ENCODE measurements at regions not wholly inside any gene's neighbourhood (a gene's known extent, or its start where the extent isn't known, plus 50 kb on each side); places are given as distances from the start of the nearest gene placed in this dataset.

DNA sequence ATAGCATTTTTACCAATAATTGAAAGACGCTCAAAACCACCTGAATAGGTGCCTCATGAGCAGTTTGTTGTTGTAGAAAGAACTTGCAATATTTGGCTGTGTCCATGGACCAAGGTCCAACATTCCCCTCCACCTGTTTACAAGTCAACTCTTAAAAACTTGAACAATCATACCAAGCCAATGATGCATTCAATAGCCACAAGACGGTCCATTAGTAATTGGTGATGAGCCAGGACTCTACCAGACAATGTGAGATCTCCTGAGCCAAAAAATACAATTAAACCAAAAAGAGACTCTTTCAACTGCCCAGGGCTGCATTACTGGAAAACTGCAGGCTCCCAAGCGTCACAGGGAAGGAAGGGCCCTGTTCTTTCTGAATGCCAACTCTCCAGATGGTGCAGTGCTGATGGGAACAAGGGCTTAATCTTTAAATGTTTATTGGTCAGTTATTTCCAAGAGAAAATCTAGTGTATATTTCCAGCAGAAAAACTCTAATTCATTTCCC is 118.8 kb upstream of the EPB41L3 start:
- no peaks in the 10 kb centered on the region for H3K36me3 ChIP-seq (ENCODE audit: control insufficient read depth in 2 of 2, insufficient read depth in 2 of 2, low read length in 1 of 2)
- H3K4me3 ChIP-seq (ENCODE audit: low read depth in 1 of 2, low read length in 2 of 2), result no peak overlapping the region
- no peaks in the 10 kb centered on the region for H3K27me3 ChIP-seq (ENCODE audit: control insufficient read depth in 1 of 2, insufficient read depth in 2 of 2, low read length in 2 of 2)
- H3K9me3 ChIP-seq (ENCODE audit: control insufficient read depth in 2 of 2, insufficient read depth in 1 of 2, low read depth in 1 of 2, low read length in 1 of 2), result no peaks in the 10 kb centered on the region
- WGBS, 2 donors, result 74 to 76% methylated on average over 3 of the region's 3 CpGs
- no peaks in the 10 kb centered on the region for H3K4me1 ChIP-seq (ENCODE audit: control insufficient read depth in 2 of 2, insufficient read depth in 2 of 2, low read length in 1 of 2)
- no peak overlapping the region for H3K27ac ChIP-seq (ENCODE audit: low read depth in 2 of 2, low read length in 1 of 2)

DNA sequence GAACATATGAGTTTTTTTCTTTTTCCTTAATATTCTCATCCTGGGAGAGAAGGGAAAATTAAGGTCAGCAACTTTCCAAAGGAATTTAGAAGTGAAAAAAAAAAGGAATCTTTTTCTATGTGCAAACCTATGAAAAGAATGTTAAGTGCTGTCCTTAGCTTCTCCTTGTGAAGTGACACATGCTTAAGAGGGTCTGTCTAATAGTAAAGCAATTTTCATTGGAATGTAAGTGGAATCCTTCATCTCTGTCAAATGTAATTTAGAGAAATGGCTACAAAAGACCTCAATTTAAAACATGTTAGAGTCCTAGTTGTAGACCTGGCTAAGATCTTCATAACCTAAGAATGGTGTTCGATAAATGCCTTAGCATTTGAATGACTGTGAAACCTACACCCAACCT is 117.4 kb upstream of the EPB41L3 start:
- Histone ChIP-seq H3K27ac (ENCODE audit: low read depth in 2 of 2, low read length in 1 of 2) (no peak overlapping the region), H3K9me3 (ENCODE audit: control insufficient read depth in 2 of 2, insufficient read depth in 1 of 2, low read depth in 1 of 2, low read length in 1 of 2) (no peaks in the 10 kb centered on the region), H3K4me1 (ENCODE audit: control insufficient read depth in 2 of 2, insufficient read depth in 2 of 2, low read length in 1 of 2) (no peaks in the 10 kb centered on the region), H3K4me3 (ENCODE audit: low read depth in 1 of 2, low read length in 2 of 2) (no peak overlapping the region), H3K27me3 (ENCODE audit: control insufficient read depth in 1 of 2, insufficient read depth in 2 of 2, low read length in 2 of 2) (no peaks in the 10 kb centered on the region), H3K36me3 (ENCODE audit: control insufficient read depth in 2 of 2, insufficient read depth in 2 of 2, low read length in 1 of 2) (no peaks in the 10 kb centered on the region)
- 92 to 93% methylated on average over 1 of the region's 1 CpG for WGBS, 2 donors

DNA sequence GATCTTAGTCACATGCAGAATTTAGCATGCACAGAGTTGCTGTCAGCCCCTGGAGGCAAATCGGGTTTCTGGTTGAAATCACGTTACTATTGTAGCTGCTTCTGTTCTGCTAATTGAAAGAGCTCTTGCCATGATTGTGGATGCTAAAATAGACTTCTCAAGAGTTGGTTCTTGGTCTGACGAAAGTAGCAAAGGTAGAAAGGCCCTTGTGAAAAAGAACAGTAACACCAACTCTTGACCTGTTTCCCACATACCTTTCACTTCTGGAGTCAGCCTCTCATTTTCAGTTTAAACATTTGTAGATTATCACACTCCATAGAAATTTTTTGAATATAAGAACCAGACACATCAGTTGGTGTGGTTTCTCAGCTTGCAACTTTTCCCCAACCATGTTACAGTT is 110.0 kb upstream of the EPB41L3 start:
- Histone ChIP-seq H3K36me3 (ENCODE audit: control insufficient read depth in 2 of 2, insufficient read depth in 2 of 2, low read length in 1 of 2) (no peaks in the 10 kb centered on the region), H3K27me3 (ENCODE audit: control insufficient read depth in 1 of 2, insufficient read depth in 2 of 2, low read length in 2 of 2) (no peaks in the 10 kb centered on the region), H3K9me3 (ENCODE audit: control insufficient read depth in 2 of 2, insufficient read depth in 1 of 2, low read depth in 1 of 2, low read length in 1 of 2) (no peaks in the 10 kb centered on the region), H3K4me1 (ENCODE audit: control insufficient read depth in 2 of 2, insufficient read depth in 2 of 2, low read length in 1 of 2) (no peaks in the 10 kb centered on the region), H3K4me3 (ENCODE audit: low read depth in 1 of 2, low read length in 2 of 2) (no peak overlapping the region), H3K27ac (ENCODE audit: low read depth in 2 of 2, low read length in 1 of 2) (no peak overlapping the region)
- WGBS, 2 donors, result 79 to 86% methylated on average over 3 of the region's 3 CpGs

DNA sequence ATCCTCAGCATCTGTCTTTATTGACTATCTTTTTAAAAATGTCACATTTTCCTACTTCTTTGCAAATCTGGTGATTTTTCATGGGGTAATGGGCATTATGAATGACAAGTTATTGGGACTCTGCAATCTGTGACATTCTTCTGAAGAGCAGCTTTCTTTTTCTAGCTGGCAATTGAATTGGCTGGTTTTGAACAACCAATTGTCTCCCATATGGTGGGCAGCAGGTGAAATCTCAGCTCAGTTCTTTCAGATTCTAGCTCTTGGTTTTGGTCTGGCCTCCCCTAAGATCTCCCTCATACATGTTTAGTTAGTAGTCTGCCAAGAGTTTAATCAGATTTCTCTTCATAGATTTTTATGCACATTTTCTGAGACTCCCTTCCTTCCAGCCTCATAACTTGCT is 107.9 kb upstream of the EPB41L3 start:
- H3K4me1 ChIP-seq (ENCODE audit: control insufficient read depth in 2 of 2, insufficient read depth in 2 of 2, low read length in 1 of 2), result no peaks in the 10 kb centered on the region
- H3K9me3 ChIP-seq (ENCODE audit: control insufficient read depth in 2 of 2, insufficient read depth in 1 of 2, low read depth in 1 of 2, low read length in 1 of 2), result no peaks in the 10 kb centered on the region
- no peak overlapping the region for H3K4me3 ChIP-seq (ENCODE audit: low read depth in 1 of 2, low read length in 2 of 2)
- no peak overlapping the region for H3K27ac ChIP-seq (ENCODE audit: low read depth in 2 of 2, low read length in 1 of 2)
- no peaks in the 10 kb centered on the region for H3K27me3 ChIP-seq (ENCODE audit: control insufficient read depth in 1 of 2, insufficient read depth in 2 of 2, low read length in 2 of 2)
- H3K36me3 ChIP-seq (ENCODE audit: control insufficient read depth in 2 of 2, insufficient read depth in 2 of 2, low read length in 1 of 2), result no peaks in the 10 kb centered on the region

- WGBS, 2 donors, result 78 to 81% methylated on average over 8 of the region's 8 CpGs
- no peaks in the 10 kb centered on the region for H3K27me3 ChIP-seq (ENCODE audit: control insufficient read depth in 1 of 2, insufficient read depth in 2 of 2, low read length in 2 of 2)
- no peak overlapping the region for H3K27ac ChIP-seq (ENCODE audit: low read depth in 2 of 2, low read length in 1 of 2)
- no peaks in the 10 kb centered on the region for H3K36me3 ChIP-seq (ENCODE audit: control insufficient read depth in 2 of 2, insufficient read depth in 2 of 2, low read length in 1 of 2)
- no peaks in the 10 kb centered on the region for H3K4me1 ChIP-seq (ENCODE audit: control insufficient read depth in 2 of 2, insufficient read depth in 2 of 2, low read length in 1 of 2)
- H3K4me3 ChIP-seq (ENCODE audit: low read depth in 1 of 2, low read length in 2 of 2), result no peak overlapping the region
- no peaks in the 10 kb centered on the region for H3K9me3 ChIP-seq (ENCODE audit: control insufficient read depth in 2 of 2, insufficient read depth in 1 of 2, low read depth in 1 of 2, low read length in 1 of 2)
Measured at GRCh38 chr18:5649439-5649838, 105.6 kb upstream of the EPB41L3 start.

GRCh38 chr18:5646739-5647138 is 102.9 kb upstream of the EPB41L3 start:
- no peaks in the 10 kb centered on the region for H3K4me1 ChIP-seq (ENCODE audit: control insufficient read depth in 2 of 2, insufficient read depth in 2 of 2, low read length in 1 of 2)
- H3K27ac ChIP-seq (ENCODE audit: low read depth in 2 of 2, low read length in 1 of 2), result no peak overlapping the region
- 44 to 60% methylated on average over 3 of the region's 3 CpGs for WGBS, 2 donors

GRCh38 chr18:5643288-5643687 is 99.5 kb upstream of the EPB41L3 start:
- Histone ChIP-seq H3K9me3 (ENCODE audit: control insufficient read depth in 2 of 2, insufficient read depth in 1 of 2, low read depth in 1 of 2, low read length in 1 of 2) (no peaks in the 10 kb centered on the region), H3K4me3 (ENCODE audit: low read depth in 1 of 2, low read length in 2 of 2) (no peak overlapping the region), H3K27ac (ENCODE audit: low read depth in 2 of 2, low read length in 1 of 2) (no peak overlapping the region), H3K4me1 (ENCODE audit: control insufficient read depth in 2 of 2, insufficient read depth in 2 of 2, low read length in 1 of 2) (no peaks in the 10 kb centered on the region), H3K27me3 (ENCODE audit: control insufficient read depth in 1 of 2, insufficient read depth in 2 of 2, low read length in 2 of 2) (no peaks in the 10 kb centered on the region), H3K36me3 (ENCODE audit: control insufficient read depth in 2 of 2, insufficient read depth in 2 of 2, low read length in 1 of 2) (no peaks in the 10 kb centered on the region)
- WGBS, 2 donors, result 81 to 90% methylated on average over 7 of the region's 7 CpGs

More at GRCh38 chr18:5646739-5647138, 102.9 kb upstream of the EPB41L3 start:
- H3K36me3 ChIP-seq (ENCODE audit: control insufficient read depth in 2 of 2, insufficient read depth in 2 of 2, low read length in 1 of 2), result no peaks in the 10 kb centered on the region
- no peaks in the 10 kb centered on the region for H3K27me3 ChIP-seq (ENCODE audit: control insufficient read depth in 1 of 2, insufficient read depth in 2 of 2, low read length in 2 of 2)
- no peaks in the 10 kb centered on the region for H3K9me3 ChIP-seq (ENCODE audit: control insufficient read depth in 2 of 2, insufficient read depth in 1 of 2, low read depth in 1 of 2, low read length in 1 of 2)
- no peak overlapping the region for H3K4me3 ChIP-seq (ENCODE audit: low read depth in 1 of 2, low read length in 2 of 2)

- WGBS, 2 donors, result 65% methylated on average over 12 of the region's 12 CpGs
- Histone ChIP-seq H3K36me3 (ENCODE audit: control insufficient read depth in 2 of 2, insufficient read depth in 2 of 2, low read length in 1 of 2) (no peaks in the 10 kb centered on the region), H3K27me3 (ENCODE audit: control insufficient read depth in 1 of 2, insufficient read depth in 2 of 2, low read length in 2 of 2) (no peaks in the 10 kb centered on the region), H3K9me3 (ENCODE audit: control insufficient read depth in 2 of 2, insufficient read depth in 1 of 2, low read depth in 1 of 2, low read length in 1 of 2) (no peaks in the 10 kb centered on the region), H3K4me3 (ENCODE audit: low read depth in 1 of 2, low read length in 2 of 2) (no peak overlapping the region), H3K27ac (ENCODE audit: low read depth in 2 of 2, low read length in 1 of 2) (no peak overlapping the region), H3K4me1 (ENCODE audit: control insufficient read depth in 2 of 2, insufficient read depth in 2 of 2, low read length in 1 of 2) (no peaks in the 10 kb centered on the region)
Measured at GRCh38 chr18:5640939-5641338, 97.1 kb upstream of the EPB41L3 start.

DNA sequence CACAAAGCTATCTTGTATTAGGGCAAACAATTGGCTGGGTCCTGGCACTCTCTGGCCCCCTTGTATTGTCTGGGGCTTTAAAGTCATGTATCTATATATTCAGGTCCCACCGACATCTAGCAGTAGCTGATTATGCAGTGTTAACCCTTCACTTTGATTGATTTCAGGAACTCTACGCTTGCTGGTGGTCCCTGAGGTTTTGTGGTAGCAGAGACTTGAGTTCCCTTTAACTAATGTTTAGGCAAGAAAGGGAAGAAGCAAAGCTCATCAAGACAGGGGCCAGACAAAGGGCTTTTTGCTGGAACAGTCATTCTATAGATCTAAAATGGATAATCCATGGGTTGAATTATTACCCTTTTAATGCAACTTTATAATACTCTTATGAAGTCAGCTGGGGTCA is 95.3 kb upstream of the EPB41L3 start:
- Histone ChIP-seq H3K4me3 (ENCODE audit: low read depth in 1 of 2, low read length in 2 of 2) (no peak overlapping the region), H3K27me3 (ENCODE audit: control insufficient read depth in 1 of 2, insufficient read depth in 2 of 2, low read length in 2 of 2) (no peaks in the 10 kb centered on the region), H3K27ac (ENCODE audit: low read depth in 2 of 2, low read length in 1 of 2) (no peak overlapping the region), H3K4me1 (ENCODE audit: control insufficient read depth in 2 of 2, insufficient read depth in 2 of 2, low read length in 1 of 2) (no peaks in the 10 kb centered on the region), H3K9me3 (ENCODE audit: control insufficient read depth in 2 of 2, insufficient read depth in 1 of 2, low read depth in 1 of 2, low read length in 1 of 2) (no peaks in the 10 kb centered on the region), H3K36me3 (ENCODE audit: control insufficient read depth in 2 of 2, insufficient read depth in 2 of 2, low read length in 1 of 2) (no peaks in the 10 kb centered on the region)
- WGBS, 2 donors, result 29 to 35% methylated on average over 2 of the region's 2 CpGs

DNA sequence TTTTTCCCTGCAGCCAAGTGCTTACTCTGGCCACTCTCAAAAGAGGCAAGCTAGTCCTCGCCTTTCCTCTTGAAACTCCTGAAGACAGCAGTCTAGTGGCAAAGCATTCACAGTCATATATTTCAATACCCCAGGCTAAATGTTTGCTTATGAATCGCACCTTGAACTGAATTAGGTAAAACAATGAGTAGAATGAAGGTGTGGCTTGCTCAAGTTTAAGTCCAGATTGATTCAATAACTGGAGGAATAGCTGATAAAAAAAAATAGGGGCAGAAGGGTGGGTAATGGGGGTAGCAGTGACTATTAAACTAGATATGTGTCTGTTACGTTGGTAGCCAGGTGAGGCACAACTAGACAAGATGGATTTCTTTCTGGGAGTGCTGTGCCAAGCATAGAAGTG is 88.2 kb upstream of the EPB41L3 start:
- Histone ChIP-seq H3K4me3 (ENCODE audit: low read depth in 1 of 2, low read length in 2 of 2) (no peak overlapping the region), H3K27ac (ENCODE audit: low read depth in 2 of 2, low read length in 1 of 2) (no peak overlapping the region), H3K36me3 (ENCODE audit: control insufficient read depth in 2 of 2, insufficient read depth in 2 of 2, low read length in 1 of 2) (no peaks in the 10 kb centered on the region), H3K9me3 (ENCODE audit: control insufficient read depth in 2 of 2, insufficient read depth in 1 of 2, low read depth in 1 of 2, low read length in 1 of 2) (no peaks in the 10 kb centered on the region), H3K27me3 (ENCODE audit: control insufficient read depth in 1 of 2, insufficient read depth in 2 of 2, low read length in 2 of 2) (peaks cover 3 to 4% of the 10 kb centered on the region in 2 donors), H3K4me1 (ENCODE audit: control insufficient read depth in 2 of 2, insufficient read depth in 2 of 2, low read length in 1 of 2) (peaks cover 4 to 9% of the 10 kb centered on the region in 2 donors)
- 72 to 82% methylated on average over 3 of the region's 3 CpGs for WGBS, 2 donors

All from esophagus (tissue), 2 donors.